Caco-2 (cell line): ENCODE measurements at regions not wholly inside any gene's neighbourhood (a gene's known extent, or its start where the extent isn't known, plus 50 kb on each side); places are given as distances from the start of the nearest gene placed in this dataset. TPM values are rescaled to one million over a fixed set of nuclear protein-coding genes. Genes with fewer than 3 reads are reported as not detected.

Experiments used
- BruUV-seq: library from RNA; stranded (reverse); fragments of 400-500 nt; replicated peaks from 2 replicates; lab custom pipeline; 2021; lab: Mats Ljungman, UMichigan
- CTCF ChIA-PET: fragments of 300-600 bp; sonication (Branson Sonifier 250); formaldehyde crosslinking; loops from one replicate; lab custom pipeline; 2022; ENCODE audit warnings: antibody characterized with exemption; lab: Charles Lee
- POLR2A ChIA-PET: fragments of 300-600 bp; sonication (Branson Sonifier 250); formaldehyde crosslinking; loops from one replicate; lab custom pipeline; 2022; ENCODE audit warnings: antibody characterized with exemption; lab: Charles Lee
- DNase-seq, 2 experiments: peaks; one replicate each; pipeline versions ENCODE4 v3.0.0 to v3.0.0-alpha.2; 2020 to 2022
- H3K27me3 ChIP-seq: replicated peaks from 2 replicates; pipeline ENCODE4 v1.6.0; 2011; ENCODE audit warnings: low read length; ENCODE audit not compliant: control insufficient read depth, insufficient read depth
- H3K36me3 ChIP-seq: 2 replicates; pipeline ENCODE4 v1.5.1; 2011; ENCODE audit warnings: low read length; ENCODE audit not compliant: control insufficient read depth, insufficient read depth
- H3K4me1 ChIP-seq: fragments of 250-450 bp; sonication (Bioruptor Pico); 2 replicates; pipeline ENCODE4 v1.5.1; 2020; ENCODE audit warnings: mild to moderate bottlenecking
- H3K4me3 ChIP-seq: 2 replicates; pipeline ENCODE4 v1.5.1; 2011; ENCODE audit warnings: low read depth, mild to moderate bottlenecking, control low read depth, low read length
- H3K9me3 ChIP-seq: fragments of 250-450 bp; sonication (Bioruptor Pico); 2 replicates; pipeline ENCODE4 v1.5.1; 2020; ENCODE audit warnings: mild to moderate bottlenecking, moderate library complexity
- H3K27ac Mint-ChIP-seq: one replicate; pipeline ENCODE4 v1.8.0; 2022; ENCODE audit warnings: mixed read lengths; ENCODE audit not compliant: unreplicated experiment
- H3K27me3 Mint-ChIP-seq: one replicate; pipeline ENCODE4 v1.8.0; 2022; ENCODE audit warnings: mixed read lengths; ENCODE audit not compliant: insufficient read depth, unreplicated experiment
- H3K36me3 Mint-ChIP-seq: one replicate; pipeline ENCODE4 v1.8.0; 2022; ENCODE audit warnings: mild to moderate bottlenecking, mixed read lengths; ENCODE audit not compliant: insufficient read depth, unreplicated experiment
- H3K4me1 Mint-ChIP-seq: one replicate; pipeline ENCODE4 v1.8.0; 2022; ENCODE audit warnings: low read depth, mixed read lengths; ENCODE audit not compliant: unreplicated experiment
- H3K4me3 Mint-ChIP-seq: one replicate; pipeline ENCODE4 v1.8.0; 2022; ENCODE audit warnings: mild to moderate bottlenecking, moderate library complexity, mixed read lengths; ENCODE audit not compliant: unreplicated experiment
- H3K9me3 Mint-ChIP-seq: one replicate; pipeline ENCODE4 v1.8.0; 2022; ENCODE audit warnings: mixed read lengths; ENCODE audit not compliant: unreplicated experiment
- CTCF ChIP-seq, 2 experiments: fragments of 200-600 bp in 1 of 2; IDR thresholded peaks; 1 replicate in 1 of 2; 2 replicates in 1 of 2; pipeline versions ENCODE4 v1.5.1 to v1.8.0; 2011 to 2022; ENCODE audit warnings: antibody characterized with exemption in 1 of 2, control low read depth in 1 of 2, inconsistent platforms in 1 of 2, low read depth in 1 of 2, low read length in 1 of 2, mild to moderate bottlenecking in 1 of 2, moderate library complexity in 1 of 2; ENCODE audit not compliant: insufficient read depth in 1 of 2, severe bottlenecking in 1 of 2, unreplicated experiment in 1 of 2
- intact Hi-C: fragments of 100-400 bp; cut with micrococcal nuclease; formaldehyde crosslinking; loops from one replicate; pipeline ENCODE4 v1.10.0; 2022; ENCODE audit not compliant: unreplicated experiment
- microRNA-seq: library from miRNA; unstranded; fragments of <30 nt; microRNA quantifications from one replicate; pipeline ENCODE4 v1.2.0, GENCODE V29; 2022

DNA sequence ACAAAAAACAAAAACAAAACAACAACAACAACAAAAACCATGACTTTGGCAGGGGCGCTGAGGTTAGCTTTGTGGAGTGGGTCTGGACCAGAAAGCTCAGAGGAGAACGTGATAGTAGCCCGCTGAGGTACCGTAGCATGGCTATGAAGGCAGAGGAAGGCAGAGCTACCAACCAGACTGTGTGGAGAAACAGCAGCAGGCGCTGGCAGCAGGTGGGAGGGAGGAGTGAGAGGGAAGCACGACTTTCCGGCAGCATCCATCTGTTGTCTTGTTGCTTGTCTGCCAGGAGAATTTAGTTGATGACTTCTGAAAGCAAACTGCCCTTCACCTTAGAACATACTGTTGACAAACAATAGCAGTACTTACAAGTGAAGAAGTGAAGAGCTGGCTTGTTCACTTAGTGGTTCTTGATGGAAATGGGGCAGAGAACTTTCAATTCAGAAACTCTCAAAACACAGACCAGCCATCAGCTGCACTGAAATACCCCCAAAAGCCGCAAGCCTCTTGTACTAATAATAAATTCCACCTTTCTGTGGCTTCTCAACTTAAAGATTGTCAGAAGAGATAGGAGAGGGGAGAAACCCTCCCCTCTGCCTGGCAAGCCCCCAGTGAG, 447.2 kb downstream of the SLITRK2 start:
- Mint-ChIP-seq H3K36me3 (no peaks in the 10 kb centered on the region), H3K4me1 (no peaks in the 10 kb centered on the region), H3K4me3 (no peak overlapping the region), H3K9me3 (no peaks in the 10 kb centered on the region), H3K27me3 (no peaks in the 10 kb centered on the region), H3K27ac (no peak overlapping the region)
- POLR2A ChIA-PET: no interaction called here
- no peaks in the 10 kb centered on the region for H3K36me3 ChIP-seq
- no TSS peak for BruUV-seq
- H3K9me3 ChIP-seq: no peaks in the 10 kb centered on the region
- no peak overlapping the region for H3K4me3 ChIP-seq
- intact Hi-C loops: no loop called here
- CTCF ChIA-PET: no interaction called here
- no peak for DNase-seq
- H3K4me1 ChIP-seq: no peaks in the 10 kb centered on the region
- no peaks in the 10 kb centered on the region for H3K27me3 ChIP-seq
- TF ChIP-seq CTCF (IDR thresholded peaks at IDR 0.05; ENCODE audit: insufficient read depth in 1 of 2, low read depth in 1 of 2, low read length in 1 of 2, severe bottlenecking in 1 of 2, unreplicated experiment in 1 of 2): no peak

DNA sequence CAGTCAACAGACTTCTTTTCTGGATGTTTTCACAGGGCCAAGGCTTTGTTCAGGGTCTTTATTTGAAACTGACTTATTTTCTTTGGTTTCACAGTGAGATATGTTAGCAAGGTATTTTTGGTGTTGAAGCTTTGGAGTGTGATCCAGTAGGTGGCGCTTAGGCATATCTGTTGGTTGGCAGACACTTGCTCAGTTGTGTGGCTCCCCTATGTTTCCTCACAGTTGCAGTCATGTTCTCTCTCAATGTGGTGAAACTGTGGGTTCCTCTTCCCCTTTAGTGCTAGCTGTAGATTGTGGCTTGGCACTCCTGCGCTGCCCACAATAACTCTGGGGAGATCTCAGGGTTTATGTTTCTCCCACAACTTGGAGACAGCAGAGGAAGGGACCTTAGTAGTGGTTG, 460.8 kb downstream of the SLITRK2 start:
- ChIA-PET CTCF (no interaction called here), POLR2A (no interaction called here)
- Mint-ChIP-seq H3K4me1 (no peaks in the 10 kb centered on the region), H3K27me3 (no peaks in the 10 kb centered on the region), H3K27ac (no peak overlapping the region), H3K36me3 (no peaks in the 10 kb centered on the region), H3K4me3 (no peak overlapping the region), H3K9me3 (no peaks in the 10 kb centered on the region)
- no peaks in the 10 kb centered on the region for H3K4me1 ChIP-seq
- no peaks in the 10 kb centered on the region for H3K9me3 ChIP-seq
- H3K4me3 ChIP-seq: no peak overlapping the region
- H3K27me3 ChIP-seq: no peaks in the 10 kb centered on the region
- H3K36me3 ChIP-seq: no peaks in the 10 kb centered on the region
- no peak for TF ChIP-seq CTCF (IDR thresholded peaks at IDR 0.05; ENCODE audit: insufficient read depth in 1 of 2, low read depth in 1 of 2, low read length in 1 of 2, severe bottlenecking in 1 of 2, unreplicated experiment in 1 of 2)
- intact Hi-C loops: no loop called here
- DNase-seq: no peak
- BruUV-seq: no TSS peak

Small RNA genes lying in the stretch of these regions (microRNA-seq; reads per million reads assigned to microRNA genes)
- not detected for gene MIR888
- gene MIR890: 0.56 reads per million
- 1.5 reads per million for gene MIR891A
- not detected for gene MIR891B
- not detected for gene MIR892A
- not detected for gene MIR892B
- gene MIR892C: not detected
